ENCODE measurements at regions not wholly inside any gene's neighbourhood (a gene's known extent, or its start where the extent isn't known, plus 50 kb on each side); places are given as distances from the start of the nearest gene placed in this dataset.

GRCh38 chr6:110034667-110035036 is 56.5 kb downstream of the GPR6 start:
- H3K27me3 ChIP-seq (ENCODE audit: control insufficient read depth, extremely low read depth, insufficient read depth, low read length), result no peaks in the 10 kb centered on the region
- DNase-seq (ENCODE audit: low read depth, low spot score) (no peak), FAIRE-seq (no peak)
- H3K9me1 ChIP-seq (ENCODE audit: control insufficient read depth, extremely low read depth, insufficient read depth, low read length), result no peaks in the 10 kb centered on the region
- H3K4me2 ChIP-seq (ENCODE audit: control insufficient read depth, extremely low read depth, insufficient read depth, low read depth, low read length), result no peak overlapping the region
- no peak overlapping the region for H2AFZ ChIP-seq (ENCODE audit: control insufficient read depth, low read length)
- H3K27ac ChIP-seq (ENCODE audit: control insufficient read depth, insufficient read depth, low read length), result no peak overlapping the region
- H3K4me1 ChIP-seq (ENCODE audit: control insufficient read depth, extremely low read depth, insufficient read depth, low read length), result no peaks in the 10 kb centered on the region
- no peak overlapping the region for H3K9ac ChIP-seq (ENCODE audit: control insufficient read depth, extremely low read depth, insufficient read depth, low read length)
- dilution Hi-C loops (cut with MboI; ENCODE audit: extremely low pct_ligation_motif_present, low sequenced_read_pairs), result no loop called here
- H4K20me1 ChIP-seq (ENCODE audit: control insufficient read depth, extremely low read depth, insufficient read depth, low read length), result no peaks in the 10 kb centered on the region
- no peaks in the 10 kb centered on the region for H3K9me3 ChIP-seq (ENCODE audit: control insufficient read depth, low read depth, low read length)
- H3K79me2 ChIP-seq (ENCODE audit: control insufficient read depth, insufficient read depth, low read length), result no peaks in the 10 kb centered on the region
- no peak overlapping the region for H3K4me3 ChIP-seq (ENCODE audit: control insufficient read depth in 2 of 3, extremely low read depth in 1 of 3, insufficient read depth in 2 of 3, low read depth in 1 of 3, low read length in 3 of 3)
- TF ChIP-seq EZH2 (IDR thresholded peaks at IDR 0.05; ENCODE audit: low read length), result no peak
- TF ChIP-seq, protein P1, sequence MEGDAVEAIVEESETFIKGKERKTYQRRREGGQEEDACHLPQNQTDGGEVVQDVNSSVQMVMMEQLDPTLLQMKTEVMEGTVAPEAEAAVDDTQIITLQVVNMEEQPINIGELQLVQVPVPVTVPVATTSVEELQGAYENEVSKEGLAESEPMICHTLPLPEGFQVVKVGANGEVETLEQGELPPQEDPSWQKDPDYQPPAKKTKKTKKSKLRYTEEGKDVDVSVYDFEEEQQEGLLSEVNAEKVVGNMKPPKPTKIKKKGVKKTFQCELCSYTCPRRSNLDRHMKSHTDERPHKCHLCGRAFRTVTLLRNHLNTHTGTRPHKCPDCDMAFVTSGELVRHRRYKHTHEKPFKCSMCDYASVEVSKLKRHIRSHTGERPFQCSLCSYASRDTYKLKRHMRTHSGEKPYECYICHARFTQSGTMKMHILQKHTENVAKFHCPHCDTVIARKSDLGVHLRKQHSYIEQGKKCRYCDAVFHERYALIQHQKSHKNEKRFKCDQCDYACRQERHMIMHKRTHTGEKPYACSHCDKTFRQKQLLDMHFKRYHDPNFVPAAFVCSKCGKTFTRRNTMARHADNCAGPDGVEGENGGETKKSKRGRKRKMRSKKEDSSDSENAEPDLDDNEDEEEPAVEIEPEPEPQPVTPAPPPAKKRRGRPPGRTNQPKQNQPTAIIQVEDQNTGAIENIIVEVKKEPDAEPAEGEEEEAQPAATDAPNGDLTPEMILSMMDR (optimal IDR thresholded peaks at IDR 0.05 in 1 of 3, IDR thresholded peaks at IDR 0.05 in 1 of 3, conservative IDR thresholded peaks at IDR 0.05 in 1 of 3; ENCODE audit: extremely low read depth in 1 of 3, insufficient read depth in 2 of 3, low read length in 3 of 3), result no peak
- H3K36me3 ChIP-seq (ENCODE audit: control insufficient read depth in 2 of 2, extremely low read depth in 1 of 2, insufficient read depth in 2 of 2, low read length in 2 of 2), result no peaks in the 10 kb centered on the region

- dilution Hi-C loops (cut with MboI; ENCODE audit: extremely low pct_ligation_motif_present, low sequenced_read_pairs), result no loop called here
Observed at GRCh38 chr6:110035321-110035720, 57.2 kb downstream of the GPR6 start.

More at GRCh38 chr6:110035321-110035720, 57.2 kb downstream of the GPR6 start:
- H3K9me3 ChIP-seq (ENCODE audit: control insufficient read depth, low read depth, low read length), result no peaks in the 10 kb centered on the region
- H3K4me2 ChIP-seq (ENCODE audit: control insufficient read depth, extremely low read depth, insufficient read depth, low read depth, low read length), result no peak overlapping the region
- no peak overlapping the region for H3K4me3 ChIP-seq (ENCODE audit: control insufficient read depth in 2 of 3, extremely low read depth in 1 of 3, insufficient read depth in 2 of 3, low read depth in 1 of 3, low read length in 3 of 3)
- H2AFZ ChIP-seq (ENCODE audit: control insufficient read depth, low read length), result no peak overlapping the region
- no peak overlapping the region for H3K27ac ChIP-seq (ENCODE audit: control insufficient read depth, insufficient read depth, low read length)
- H3K79me2 ChIP-seq (ENCODE audit: control insufficient read depth, insufficient read depth, low read length), result no peaks in the 10 kb centered on the region
- H3K9ac ChIP-seq (ENCODE audit: control insufficient read depth, extremely low read depth, insufficient read depth, low read length), result no peak overlapping the region
- TF ChIP-seq EZH2 (IDR thresholded peaks at IDR 0.05; ENCODE audit: low read length), result no peak
- TF ChIP-seq, protein P1 (optimal IDR thresholded peaks at IDR 0.05 in 1 of 3, IDR thresholded peaks at IDR 0.05 in 1 of 3, conservative IDR thresholded peaks at IDR 0.05 in 1 of 3; ENCODE audit: extremely low read depth in 1 of 3, insufficient read depth in 2 of 3, low read length in 3 of 3), result no peak
- H3K9me1 ChIP-seq (ENCODE audit: control insufficient read depth, extremely low read depth, insufficient read depth, low read length), result no peaks in the 10 kb centered on the region
- H3K4me1 ChIP-seq (ENCODE audit: control insufficient read depth, extremely low read depth, insufficient read depth, low read length), result no peaks in the 10 kb centered on the region
- H3K36me3 ChIP-seq (ENCODE audit: control insufficient read depth in 2 of 2, extremely low read depth in 1 of 2, insufficient read depth in 2 of 2, low read length in 2 of 2), result no peaks in the 10 kb centered on the region
- DNase-seq (ENCODE audit: low read depth, low spot score) (no peak), FAIRE-seq (no peak)
- H3K27me3 ChIP-seq (ENCODE audit: control insufficient read depth, extremely low read depth, insufficient read depth, low read length), result no peaks in the 10 kb centered on the region
- no peaks in the 10 kb centered on the region for H4K20me1 ChIP-seq (ENCODE audit: control insufficient read depth, extremely low read depth, insufficient read depth, low read length)

All from keratinocyte (primary cell).